WERI-Rb-1 (cell line): ENCODE measurements at regions not wholly inside any gene's neighbourhood (a gene's known extent, or its start where the extent isn't known, plus 50 kb on each side); places are given as distances from the start of the nearest gene placed in this dataset.

Source experiments
- DNase-seq: peaks from one replicate; pipeline ENCODE4 v3.0.0-alpha.2; 2020
- H3K27ac ChIP-seq: fragments of 250-450 bp; sonication (Bioruptor Pico); 2 replicates; pipeline ENCODE4 v1.5.1; 2020; ENCODE audit warnings: mild to moderate bottlenecking, moderate library complexity
- H3K27me3 ChIP-seq: fragments of 250-450 bp; sonication (Bioruptor Pico); 2 replicates; pipeline ENCODE4 v1.5.1; 2021; ENCODE audit warnings: mild to moderate bottlenecking, low read depth, moderate library complexity; ENCODE audit not compliant: insufficient read depth, severe bottlenecking
- H3K36me3 ChIP-seq: fragments of 250-450 bp; sonication (Bioruptor Pico); 2 replicates; pipeline ENCODE4 v1.5.1; 2020; ENCODE audit warnings: mild to moderate bottlenecking, moderate library complexity
- H3K4me3 ChIP-seq: 2 replicates; pipeline ENCODE4 v1.5.1; 2011; ENCODE audit warnings: low read depth, mild to moderate bottlenecking, control low read depth, low read length
- H3K9me3 ChIP-seq: fragments of 250-450 bp; sonication (Bioruptor Pico); 2 replicates; pipeline ENCODE4 v1.5.1; 2021; ENCODE audit warnings: mild to moderate bottlenecking, moderate library complexity; ENCODE audit not compliant: severe bottlenecking
- CTCF ChIP-seq: IDR thresholded peaks from 2 replicates; pipeline ENCODE4 v1.5.1; 2011; ENCODE audit warnings: low read depth, mild to moderate bottlenecking, control low read depth, inconsistent platforms, low read length

- no peak for DNase-seq
- H3K36me3 ChIP-seq = no peaks in the 10 kb centered on the region
- H3K27me3 ChIP-seq = no peaks in the 10 kb centered on the region
- no peaks in the 10 kb centered on the region for H3K9me3 ChIP-seq
- TF ChIP-seq CTCF = no peak
- no peak overlapping the region for H3K4me3 ChIP-seq
- H3K27ac ChIP-seq = no peak overlapping the region
These were observed 242.7 kb downstream of the SYK start for GRCh38 chr9:91044354-91044753.

GRCh38 chr9:91045041-91045440 lies 243.4 kb downstream of the SYK start:
- Histone ChIP-seq H3K9me3 (no peaks in the 10 kb centered on the region), H3K27me3 (no peaks in the 10 kb centered on the region), H3K4me3 (no peak overlapping the region), H3K27ac (no peak overlapping the region), H3K36me3 (no peaks in the 10 kb centered on the region)
- DNase-seq = no peak
- no peak for TF ChIP-seq CTCF

GRCh38 chr9:91047529-91047928 lies 245.9 kb downstream of the SYK start:
- Histone ChIP-seq H3K36me3 (no peaks in the 10 kb centered on the region), H3K27me3 (no peaks in the 10 kb centered on the region), H3K4me3 (no peak overlapping the region), H3K9me3 (no peaks in the 10 kb centered on the region), H3K27ac (no peak overlapping the region)
- no peak for DNase-seq
- no peak for TF ChIP-seq CTCF

- H3K27me3 ChIP-seq = no peaks in the 10 kb centered on the region
- no peak overlapping the region for H3K27ac ChIP-seq
- no peaks in the 10 kb centered on the region for H3K9me3 ChIP-seq
- no peak overlapping the region for H3K4me3 ChIP-seq
- no peaks in the 10 kb centered on the region for H3K36me3 ChIP-seq
- no peak for TF ChIP-seq CTCF
- DNase-seq = no peak
These were observed 246.5 kb downstream of the SYK start for GRCh38 chr9:91047993-91048607.

GRCh38 chr9:91048749-91049148 lies 247.1 kb downstream of the SYK start:
- H3K9me3 ChIP-seq = no peaks in the 10 kb centered on the region
- H3K27ac ChIP-seq = no peak overlapping the region
- no peak for DNase-seq
- TF ChIP-seq CTCF = no peak
- no peak overlapping the region for H3K4me3 ChIP-seq
- H3K36me3 ChIP-seq = no peaks in the 10 kb centered on the region
- no peaks in the 10 kb centered on the region for H3K27me3 ChIP-seq

DNA sequence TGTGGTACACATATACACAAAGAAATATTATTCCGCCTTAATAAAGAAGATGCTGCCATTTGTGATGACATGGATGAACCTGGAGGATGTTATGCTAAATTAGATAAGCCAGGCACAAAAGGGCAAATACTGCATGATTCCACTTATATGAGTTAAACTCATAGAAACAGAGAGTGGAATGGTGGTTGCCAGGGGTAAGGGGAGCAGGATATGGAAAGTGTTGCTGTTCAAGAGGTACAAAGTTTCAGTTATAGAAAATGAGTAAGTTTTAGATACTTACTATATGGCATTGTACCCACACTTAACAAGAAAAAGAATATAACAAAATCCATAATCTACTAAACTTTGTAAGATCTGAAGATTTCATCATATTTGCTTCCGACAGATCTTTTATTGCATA lies 252.2 kb downstream of the SYK start:
- no peak for TF ChIP-seq CTCF
- H3K36me3 ChIP-seq = no peaks in the 10 kb centered on the region
- H3K27ac ChIP-seq = no peak overlapping the region
- no peak overlapping the region for H3K4me3 ChIP-seq
- no peak for DNase-seq
- H3K9me3 ChIP-seq = no peaks in the 10 kb centered on the region
- H3K27me3 ChIP-seq = no peaks in the 10 kb centered on the region
